Chondrocyte (in vitro differentiated cells): ENCODE measurements at regions not wholly inside any gene's neighbourhood (a gene's known extent, or its start where the extent isn't known, plus 50 kb on each side); places are given as distances from the start of the nearest gene placed in this dataset.

Experiments
- DNase-seq: peaks from one replicate; pipeline ENCODE4 v3.0.0; 2021; ENCODE audit warnings: mixed read lengths, low spot score
- H3K27ac Mint-ChIP-seq: one replicate; pipeline ENCODE4 v1.8.0; 2021; ENCODE audit warnings: mild to moderate bottlenecking, moderate library complexity, mixed read lengths; ENCODE audit not compliant: unreplicated experiment
- H3K27me3 Mint-ChIP-seq: 2 replicates; pipeline ENCODE4 v1.8.0; 2021; ENCODE audit warnings: low read depth, mixed read lengths
- H3K36me3 Mint-ChIP-seq: 2 replicates; pipeline ENCODE4 v1.8.0; 2021; ENCODE audit warnings: low read depth, mixed read lengths
- H3K4me1 Mint-ChIP-seq: 2 replicates; pipeline ENCODE4 v1.8.0; 2021; ENCODE audit warnings: low read depth, mild to moderate bottlenecking, mixed read lengths
- H3K4me3 Mint-ChIP-seq: one replicate; pipeline ENCODE4 v1.8.0; 2021; ENCODE audit warnings: mild to moderate bottlenecking, moderate library complexity, mixed read lengths; ENCODE audit not compliant: unreplicated experiment
- H3K9me3 Mint-ChIP-seq: 2 replicates; pipeline ENCODE4 v1.8.0; 2021; ENCODE audit warnings: low read depth, mixed read lengths
- TF ChIP-seq, protein P1 (sequence below): fragments of 200-600 bp; sonication (generic); IDR thresholded peaks from 2 replicates; pipeline ENCODE4 v1.5.0; 2021; ENCODE audit warnings: antibody characterized with exemption, mild to moderate bottlenecking, moderate library complexity

DNA sequence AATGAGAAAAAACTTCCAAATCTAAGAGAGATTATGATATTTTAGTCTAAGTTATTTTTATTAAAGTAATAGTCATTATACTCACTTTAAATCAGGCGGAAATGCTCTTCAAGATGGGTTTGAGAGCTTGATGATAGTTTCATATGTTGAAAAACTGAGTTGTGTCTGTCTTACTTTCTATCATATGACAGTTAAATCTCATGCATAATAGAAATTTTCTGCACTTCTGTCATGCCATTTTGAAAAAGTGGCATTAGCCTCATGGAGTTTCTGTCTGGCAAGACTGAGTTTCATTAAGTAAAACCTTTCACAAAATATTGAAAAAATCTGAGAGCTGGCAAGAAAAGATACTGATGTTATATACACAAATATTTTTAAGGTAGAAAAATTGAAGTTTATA, 511.8 kb downstream of the EPHA3 start:
- Mint-ChIP-seq H3K36me3 (no peaks in the 10 kb centered on the region), H3K4me3 (no peak overlapping the region), H3K4me1 (no peaks in the 10 kb centered on the region), H3K9me3 (peaks cover 5% of the 10 kb centered on the region), H3K27ac (no peak overlapping the region), H3K27me3 (peaks cover 1% of the 10 kb centered on the region)
- TF ChIP-seq, protein P1, sequence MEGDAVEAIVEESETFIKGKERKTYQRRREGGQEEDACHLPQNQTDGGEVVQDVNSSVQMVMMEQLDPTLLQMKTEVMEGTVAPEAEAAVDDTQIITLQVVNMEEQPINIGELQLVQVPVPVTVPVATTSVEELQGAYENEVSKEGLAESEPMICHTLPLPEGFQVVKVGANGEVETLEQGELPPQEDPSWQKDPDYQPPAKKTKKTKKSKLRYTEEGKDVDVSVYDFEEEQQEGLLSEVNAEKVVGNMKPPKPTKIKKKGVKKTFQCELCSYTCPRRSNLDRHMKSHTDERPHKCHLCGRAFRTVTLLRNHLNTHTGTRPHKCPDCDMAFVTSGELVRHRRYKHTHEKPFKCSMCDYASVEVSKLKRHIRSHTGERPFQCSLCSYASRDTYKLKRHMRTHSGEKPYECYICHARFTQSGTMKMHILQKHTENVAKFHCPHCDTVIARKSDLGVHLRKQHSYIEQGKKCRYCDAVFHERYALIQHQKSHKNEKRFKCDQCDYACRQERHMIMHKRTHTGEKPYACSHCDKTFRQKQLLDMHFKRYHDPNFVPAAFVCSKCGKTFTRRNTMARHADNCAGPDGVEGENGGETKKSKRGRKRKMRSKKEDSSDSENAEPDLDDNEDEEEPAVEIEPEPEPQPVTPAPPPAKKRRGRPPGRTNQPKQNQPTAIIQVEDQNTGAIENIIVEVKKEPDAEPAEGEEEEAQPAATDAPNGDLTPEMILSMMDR, result no peak
- DNase-seq, result no peak

DNA sequence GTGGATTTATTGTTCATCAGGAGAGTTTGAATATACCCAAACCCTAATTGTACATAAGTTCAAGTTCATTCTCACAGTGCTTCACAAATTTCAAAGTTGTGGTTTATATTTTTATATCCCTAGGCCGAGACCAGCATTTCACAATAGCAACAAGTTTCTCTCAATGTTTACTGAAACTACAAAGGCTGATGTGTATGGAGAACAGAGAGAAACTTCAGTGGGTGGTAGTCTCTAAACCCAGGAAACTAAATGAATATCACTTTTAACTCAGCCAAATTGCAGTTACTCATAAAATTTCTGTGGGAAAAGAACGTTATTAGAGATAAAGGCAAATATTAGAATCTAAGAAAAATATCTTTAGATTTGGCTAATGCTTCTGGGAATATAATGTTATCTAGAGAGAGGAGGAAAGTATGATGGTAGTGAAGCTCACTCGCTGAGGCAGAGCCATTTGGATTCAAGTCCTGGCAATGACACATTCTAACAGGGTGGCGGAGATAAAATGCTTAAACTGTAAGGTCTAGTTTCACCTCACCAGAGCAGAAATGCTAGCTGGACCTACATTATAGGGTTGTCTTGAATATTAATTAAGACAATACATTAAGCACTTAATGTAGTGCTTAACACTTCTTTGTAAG, 514.8 kb downstream of the EPHA3 start:
- TF ChIP-seq, protein P1, result no peak
- H3K4me1 Mint-ChIP-seq, result no peaks in the 10 kb centered on the region
- no peaks in the 10 kb centered on the region for H3K36me3 Mint-ChIP-seq
- no peak for DNase-seq
- H3K4me3 Mint-ChIP-seq, result no peak overlapping the region
- H3K27ac Mint-ChIP-seq, result no peak overlapping the region
- H3K27me3 Mint-ChIP-seq, result peaks cover 1% of the 10 kb centered on the region
- peaks cover under 1% of the 10 kb centered on the region for H3K9me3 Mint-ChIP-seq

DNA sequence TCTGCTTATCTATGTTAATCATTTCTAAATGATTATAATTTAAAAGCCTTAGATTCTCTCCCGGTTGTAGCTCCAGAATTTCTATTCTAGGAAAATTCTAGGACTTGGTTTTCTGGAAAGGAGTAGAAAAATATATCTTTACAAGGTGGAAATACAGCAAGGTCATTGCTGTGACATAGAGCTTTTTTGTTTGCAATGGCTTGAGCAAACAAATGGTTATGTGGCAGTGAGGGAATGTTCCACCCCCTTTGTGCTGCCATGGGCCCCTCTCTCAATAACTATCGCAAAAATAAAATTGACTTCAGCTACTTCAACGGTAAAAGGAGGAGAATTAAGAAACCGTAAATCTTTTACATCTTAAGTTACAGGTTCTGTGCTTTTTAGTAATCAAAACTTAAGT, 517.1 kb downstream of the EPHA3 start:
- TF ChIP-seq, protein P1, result no peak
- Mint-ChIP-seq H3K4me3 (no peak overlapping the region), H3K27me3 (peaks cover 1% of the 10 kb centered on the region), H3K9me3 (no peaks in the 10 kb centered on the region), H3K4me1 (no peaks in the 10 kb centered on the region), H3K36me3 (no peaks in the 10 kb centered on the region), H3K27ac (no peak overlapping the region)
- DNase-seq, result no peak

DNA sequence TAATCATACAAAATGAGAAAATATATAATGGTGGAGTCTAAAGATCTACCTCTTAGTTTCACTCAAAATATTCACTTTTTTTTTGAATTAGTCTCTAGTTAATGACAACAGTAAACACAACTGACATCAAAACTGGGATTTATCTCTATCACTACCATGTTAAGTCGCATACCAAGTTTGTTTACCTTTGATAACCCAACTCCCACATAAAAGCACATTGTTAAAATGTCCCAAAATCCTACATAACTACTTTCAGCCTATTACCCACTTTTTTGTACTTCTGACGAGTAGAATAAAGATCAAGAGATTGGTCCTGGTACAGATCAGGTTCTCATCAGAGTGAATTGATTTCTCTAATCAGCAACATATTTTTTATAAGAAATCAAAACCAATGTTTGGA, 518.5 kb downstream of the EPHA3 start:
- peaks cover 1% of the 10 kb centered on the region for H3K27me3 Mint-ChIP-seq
- peaks cover 2% of the 10 kb centered on the region for H3K9me3 Mint-ChIP-seq
- DNase-seq, result no peak
- H3K36me3 Mint-ChIP-seq, result no peaks in the 10 kb centered on the region
- TF ChIP-seq, protein P1, result no peak
- no peak overlapping the region for H3K27ac Mint-ChIP-seq
- H3K4me3 Mint-ChIP-seq, result no peak overlapping the region
- H3K4me1 Mint-ChIP-seq, result no peaks in the 10 kb centered on the region

- TF ChIP-seq, protein P1, result no peak
- Mint-ChIP-seq H3K27ac (no peak overlapping the region), H3K27me3 (no peaks in the 10 kb centered on the region), H3K4me3 (no peak overlapping the region), H3K4me1 (no peaks in the 10 kb centered on the region), H3K36me3 (no peaks in the 10 kb centered on the region), H3K9me3 (peaks cover 6% of the 10 kb centered on the region)
- no peak for DNase-seq
These were observed 521.6 kb downstream of the EPHA3 start for GRCh38 chr3:89628856-89629670.
